Right ventricle myocardium inferior (tissue), 1 donor: ENCODE measurements at regions not wholly inside any gene's neighbourhood (a gene's known extent, or its start where the extent isn't known, plus 50 kb on each side); places are given as distances from the start of the nearest gene placed in this dataset.
"Not testable (repeated sequence)": the region's sequence is repeated elsewhere in the genome, so short reads cannot be mapped to it uniquely, and the experiment has no call there.

Experiments
- ATAC-seq: fragments of 200-7000 bp; cut with Tn5 transposase; one replicate; pipeline ENCODE4 v1.9.1; 2020; ENCODE audit warnings: mild to moderate bottlenecking, moderate library complexity
- DNase-seq: peaks from one replicate; pipeline ENCODE4 v3.0.0; 2021; ENCODE audit errors: missing footprints
- intact Hi-C: fragments of 100-400 bp; cut with DNase I; formaldehyde crosslinking; loops from one replicate; pipeline ENCODE4 v1.11.0; 2022
- donor health status: DM: no; HTN: yes; CAD: no; lungs with severe emphysema.

- DNase-seq (no peak), ATAC-seq (no peak)
- intact Hi-C loops, result no loop called here
Measured at GRCh38 chr12:42868291-42868690, 278.7 kb upstream of the PRICKLE1 start.

- ATAC-seq (no peak), DNase-seq (no peak)
- intact Hi-C loops, result no loop called here
Measured at GRCh38 chr12:42865282-42865681, 275.7 kb upstream of the PRICKLE1 start.

GRCh38 chr12:42862055-42862454 is 272.5 kb upstream of the PRICKLE1 start:
- no peak for ATAC-seq
- intact Hi-C loops, result no loop called here

GRCh38 chr12:42860331-42860730 is 270.8 kb upstream of the PRICKLE1 start:
- DNase-seq, intact Hi-C loops, ATAC-seq: not testable (repeated sequence)

More at GRCh38 chr12:42862055-42862454, 272.5 kb upstream of the PRICKLE1 start:
- no peak for DNase-seq

- DNase-seq (no peak), ATAC-seq (no peak)
- intact Hi-C loops, result no loop called here
Measured at GRCh38 chr12:42859612-42860011, 270.1 kb upstream of the PRICKLE1 start.

GRCh38 chr12:42857106-42857505 is 267.6 kb upstream of the PRICKLE1 start:
- ATAC-seq, result no peak
- intact Hi-C loops, result no loop called here

GRCh38 chr12:42855362-42855950 is 265.9 kb upstream of the PRICKLE1 start:
- intact Hi-C loops, result no loop called here
- no peak for ATAC-seq

More at GRCh38 chr12:42857106-42857505, 267.6 kb upstream of the PRICKLE1 start:
- no peak for DNase-seq

GRCh38 chr12:42854826-42855225 is 265.3 kb upstream of the PRICKLE1 start:
- DNase-seq (no peak), ATAC-seq (no peak)
- intact Hi-C loops, result no loop called here

More at GRCh38 chr12:42855362-42855950, 265.9 kb upstream of the PRICKLE1 start:
- DNase-seq, result no peak

- ATAC-seq (no peak), DNase-seq (no peak)
- intact Hi-C loops, result no loop called here
Measured at GRCh38 chr12:42854208-42854607, 264.7 kb upstream of the PRICKLE1 start.

- DNase-seq (no peak), ATAC-seq (no peak)
- intact Hi-C loops, result no loop called here
Measured at GRCh38 chr12:42853370-42854140, 264.0 kb upstream of the PRICKLE1 start.

- ATAC-seq, result no peak
- DNase-seq, result no peak
Measured at GRCh38 chr12:42846782-42847181, 257.2 kb upstream of the PRICKLE1 start.

GRCh38 chr12:42834062-42834461 is 244.5 kb upstream of the PRICKLE1 start:
- ATAC-seq, result no peak
- intact Hi-C loops, result no loop called here

More at GRCh38 chr12:42846782-42847181, 257.2 kb upstream of the PRICKLE1 start:
- intact Hi-C loops, result no loop called here

GRCh38 chr12:42828836-42829235 is 239.3 kb upstream of the PRICKLE1 start:
- no peak for DNase-seq
- no peak for ATAC-seq
- intact Hi-C loops, result no loop called here

More at GRCh38 chr12:42834062-42834461, 244.5 kb upstream of the PRICKLE1 start:
- DNase-seq, result no peak

- ATAC-seq (no peak), DNase-seq (no peak)
- intact Hi-C loops, result no loop called here
Measured at GRCh38 chr12:42824327-42824726, 234.8 kb upstream of the PRICKLE1 start.

- intact Hi-C loops, result no loop called here
- DNase-seq (no peak), ATAC-seq (no peak)
Measured at GRCh38 chr12:42823679-42824078, 234.1 kb upstream of the PRICKLE1 start.

GRCh38 chr12:42819846-42820245 is 230.3 kb upstream of the PRICKLE1 start:
- DNase-seq, result no peak
- intact Hi-C loops, result no loop called here
- no peak for ATAC-seq

GRCh38 chr12:42815068-42815467 is 225.5 kb upstream of the PRICKLE1 start:
- intact Hi-C loops, result no loop called here
- DNase-seq (no peak), ATAC-seq (no peak)

- intact Hi-C loops, result no loop called here
- ATAC-seq, result no peak
- DNase-seq, result no peak
Measured at GRCh38 chr12:42812871-42813270, 223.3 kb upstream of the PRICKLE1 start.

GRCh38 chr12:42812086-42812485 is 222.5 kb upstream of the PRICKLE1 start:
- DNase-seq (no peak), ATAC-seq (no peak)
- intact Hi-C loops, result no loop called here

- intact Hi-C loops, result no loop called here
- no peak for ATAC-seq
- no peak for DNase-seq
Measured at GRCh38 chr12:42810006-42810405, 220.5 kb upstream of the PRICKLE1 start.
